Stimulated activated CD4-positive, alpha-beta T cell treated with anti-CD3 and anti-CD28 coated beads, Interleukin-15, amount 100 ng/mL, for 24 hours (primary cell): ENCODE measurements at regions not wholly inside any gene's neighbourhood (a gene's known extent, or its start where the extent isn't known, plus 50 kb on each side); places are given as distances from the start of the nearest gene placed in this dataset.
A peak's percentile ranks its signal among the peaks of the same experiment; 100 is the strongest.

Source experiments
- DNase-seq: peaks from one replicate; pipeline ENCODE4 v3.0.0-alpha.2; 2020

- no peak for DNase-seq
Measured at GRCh38 chr4:145346081-145346480, 135.6 kb upstream of the SMAD1 start.

DNA sequence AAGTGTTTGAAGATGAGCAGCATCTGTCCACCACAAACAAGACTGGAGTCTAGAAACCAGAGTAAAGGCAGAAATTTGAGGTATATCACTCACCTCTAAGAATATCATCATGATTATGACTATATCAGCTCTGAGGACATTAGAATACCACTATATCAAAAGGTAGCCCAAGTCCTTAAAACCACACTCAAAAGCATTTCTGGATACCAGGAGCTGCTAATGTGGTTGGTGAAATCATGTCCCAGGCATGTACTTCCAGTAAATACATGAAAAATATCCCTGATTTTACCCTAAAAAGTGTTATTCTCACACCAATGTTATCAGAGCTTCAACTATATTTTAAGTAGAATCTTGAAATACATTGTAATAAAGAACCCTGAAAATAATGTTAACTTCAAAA, 136.3 kb upstream of the SMAD1 start:
- no peak for DNase-seq

- no peak for DNase-seq
Measured at GRCh38 chr4:145341381-145341780, 140.3 kb upstream of the SMAD1 start.

GRCh38 chr4:145340071-145340675, 141.5 kb upstream of the SMAD1 start:
- DNase-seq: no peak

DNA sequence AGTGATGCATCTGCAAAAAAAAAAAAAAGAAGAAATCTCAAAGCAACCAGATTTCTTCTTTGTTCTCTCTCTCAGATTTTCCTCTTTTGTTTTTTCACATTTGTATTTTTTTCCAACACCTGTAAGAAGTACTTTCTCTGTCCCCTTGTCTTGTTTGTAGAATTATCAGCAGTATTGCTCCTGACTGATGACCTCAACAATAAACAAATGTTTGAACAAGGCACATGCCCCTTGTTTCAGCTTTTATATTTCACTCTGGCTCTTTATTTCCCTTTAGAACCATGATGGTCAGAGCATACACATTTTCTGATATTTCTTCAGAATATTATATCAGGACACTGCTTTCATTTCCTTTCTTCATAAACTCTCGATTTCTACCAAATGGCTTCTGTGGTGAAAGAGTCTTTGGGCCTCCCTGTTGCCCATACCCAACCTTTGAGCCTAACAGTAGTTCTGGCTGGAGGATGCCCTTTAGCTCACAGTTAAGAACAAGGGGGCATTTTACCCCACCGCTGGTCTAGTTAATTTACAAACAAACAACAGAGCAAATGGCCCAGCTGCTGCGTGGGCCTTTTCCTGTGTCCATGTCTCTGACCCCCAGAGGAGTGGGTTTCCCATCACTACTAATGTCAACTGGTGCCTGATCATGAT, 142.5 kb upstream of the SMAD1 start:
- no peak for DNase-seq

- no peak for DNase-seq
Measured at GRCh38 chr4:145338568-145338967, 143.1 kb upstream of the SMAD1 start.

DNA sequence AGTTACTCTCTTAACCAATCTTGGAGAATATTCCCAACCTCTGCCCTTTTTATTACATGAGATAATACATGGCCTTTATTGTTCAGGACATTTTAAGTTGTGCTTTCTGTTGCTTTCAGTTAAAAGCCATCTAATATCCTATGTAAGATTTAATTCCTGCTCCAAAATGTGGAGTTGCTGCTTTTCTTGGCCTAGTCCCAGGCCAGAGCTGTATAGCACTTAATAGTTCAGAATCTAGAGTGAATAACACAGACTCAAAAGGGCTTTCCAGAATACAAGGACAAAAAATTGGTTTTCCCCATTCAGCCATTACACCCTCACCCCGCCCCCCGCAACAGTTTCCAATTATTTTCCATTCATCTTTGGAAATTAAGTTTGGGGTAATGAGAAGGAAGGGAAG, 144.3 kb upstream of the SMAD1 start:
- DNase-seq: no peak

GRCh38 chr4:145333786-145334185, 147.9 kb upstream of the SMAD1 start:
- no peak for DNase-seq

GRCh38 chr4:145326491-145326890, 146.1 kb upstream of the OTUD4 start:
- DNase-seq: no peak

GRCh38 chr4:145324161-145324560, 143.8 kb upstream of the OTUD4 start:
- DNase-seq: no peak

- DNase-seq: no peak
Measured at GRCh38 chr4:145320294-145320693, 139.9 kb upstream of the OTUD4 start.

DNA sequence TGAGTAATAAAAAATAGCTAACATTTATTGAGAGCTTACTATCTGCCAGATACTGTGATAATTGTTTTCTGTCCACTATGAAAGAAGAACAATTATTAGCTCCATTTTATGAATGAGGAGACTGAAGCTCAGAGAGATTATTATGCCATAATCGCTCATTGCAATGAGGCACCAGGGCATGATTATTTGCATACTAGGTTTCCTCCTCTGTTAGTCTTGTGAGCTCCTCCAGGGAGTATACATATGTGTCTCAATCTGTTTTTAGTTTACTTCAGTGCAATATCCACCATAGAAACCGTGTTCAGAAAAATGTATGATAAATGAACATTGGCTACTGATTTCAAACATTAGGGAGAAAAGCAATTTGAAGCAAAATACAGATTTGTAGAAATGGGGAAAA, 139.4 kb upstream of the OTUD4 start:
- DNase-seq: no peak

DNA sequence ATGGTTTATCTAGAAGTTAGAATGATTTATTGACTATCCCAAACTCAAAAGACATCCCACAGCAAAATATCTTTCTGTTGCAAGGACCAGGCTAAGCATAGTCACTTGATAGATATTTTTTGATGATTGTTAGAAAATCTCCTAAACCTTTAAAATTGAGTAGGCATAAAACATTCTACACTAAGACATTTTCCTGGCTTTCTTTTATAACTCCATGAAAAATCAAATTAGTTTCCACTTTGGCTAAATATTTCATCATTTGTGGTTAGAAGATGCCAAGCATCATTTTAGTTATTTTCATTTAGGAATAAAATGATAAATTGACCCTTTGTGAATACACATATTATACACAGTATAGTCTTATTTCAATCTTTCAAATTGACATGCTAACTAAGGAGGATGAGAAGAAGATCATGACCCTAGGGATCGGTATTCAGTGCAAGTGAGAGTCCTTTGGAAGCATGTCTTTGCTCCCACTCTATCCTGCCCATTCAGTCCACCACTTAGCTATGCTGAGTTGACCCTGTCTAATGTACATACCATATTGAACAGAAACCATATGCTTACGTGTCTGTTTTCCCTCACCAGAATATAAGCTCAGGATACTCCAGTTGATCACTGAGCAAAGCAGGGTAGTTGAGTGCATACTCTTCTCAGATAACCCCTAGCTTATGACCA, 136.6 kb upstream of the OTUD4 start:
- DNase-seq: no peak

DNA sequence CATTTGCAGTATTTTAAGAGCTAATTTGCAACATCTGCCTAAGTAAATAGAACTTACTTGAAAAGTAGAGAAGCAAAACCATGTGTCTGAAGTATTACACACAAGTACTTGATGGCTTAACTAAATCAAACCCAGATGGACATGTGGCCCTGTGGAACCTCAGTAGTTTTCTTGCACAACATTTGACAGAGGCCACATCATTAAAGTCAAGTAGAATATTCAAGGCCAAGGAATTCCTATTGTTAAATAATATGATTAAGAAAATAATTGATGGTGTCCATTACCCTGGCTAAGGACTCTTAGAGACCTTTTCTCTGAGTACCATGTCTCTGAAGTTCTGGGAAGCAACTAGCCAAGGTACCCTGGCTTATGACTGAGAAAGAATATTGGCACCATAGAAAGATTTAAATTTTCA, 135.4 kb upstream of the OTUD4 start:
- DNase-seq: no peak

GRCh38 chr4:145308598-145308997, 128.2 kb upstream of the OTUD4 start:
- DNase-seq: no peak

GRCh38 chr4:145307763-145308430, 127.5 kb upstream of the OTUD4 start:
- DNase-seq: no peak

DNA sequence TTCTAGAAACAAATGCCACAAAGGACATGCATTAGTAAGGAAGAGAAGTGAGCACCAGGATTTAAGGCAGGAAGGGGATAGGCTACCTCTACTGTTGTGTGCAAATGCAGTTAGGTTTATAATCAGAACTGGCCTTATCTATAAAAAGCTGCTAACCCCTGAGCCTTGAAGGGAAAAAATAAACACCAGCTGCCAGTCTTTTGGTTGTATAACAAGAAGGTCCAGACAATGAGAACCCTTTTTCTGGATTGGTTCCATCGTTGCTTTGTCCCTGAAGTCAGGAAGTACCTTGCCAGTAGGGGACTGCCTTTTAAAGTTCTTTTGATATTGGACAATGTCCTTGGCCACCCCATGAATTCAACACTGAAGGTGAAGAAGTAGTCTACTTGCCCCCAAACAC, 126.7 kb upstream of the OTUD4 start:
- no peak for DNase-seq

GRCh38 chr4:145302725-145303124, 122.3 kb upstream of the OTUD4 start:
- no peak for DNase-seq

DNA sequence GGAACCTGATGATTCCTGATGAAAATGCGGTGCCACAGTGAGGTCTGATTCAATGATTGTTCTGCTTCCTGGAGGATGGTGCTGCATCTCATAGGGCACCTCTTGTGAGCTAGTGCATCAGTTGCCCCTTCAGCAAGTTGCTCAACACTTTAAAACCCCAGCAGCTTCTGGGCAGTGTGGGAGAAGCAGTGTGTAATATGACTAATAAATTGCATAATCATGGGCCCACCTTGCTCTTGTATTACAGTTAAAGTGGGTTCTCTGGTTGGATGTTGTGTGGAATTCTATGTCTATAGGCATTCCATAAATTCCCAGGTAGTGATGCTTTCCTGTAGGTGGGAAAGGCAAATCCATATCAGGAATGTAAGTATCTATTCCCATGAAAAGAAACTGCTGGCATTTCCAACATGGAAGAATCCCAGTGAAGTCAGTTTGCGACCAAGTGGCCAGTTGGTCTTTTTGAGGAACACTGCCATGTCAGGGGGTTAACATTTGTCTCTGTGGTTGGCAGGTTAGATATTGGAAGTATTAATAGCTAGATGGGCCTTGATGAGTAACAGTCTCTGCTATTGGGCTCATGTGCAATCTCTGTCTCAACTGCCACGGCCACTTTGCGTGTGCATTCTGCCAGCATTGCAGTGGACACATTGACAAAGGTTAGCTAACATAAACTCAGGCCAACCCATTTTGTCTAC, 121.1 kb upstream of the OTUD4 start:
- no peak for DNase-seq

- DNase-seq: peak; percentile 89
Measured at GRCh38 chr4:145299380-145300076, 119.1 kb upstream of the OTUD4 start.

GRCh38 chr4:145298885-145299284, 118.5 kb upstream of the OTUD4 start:
- DNase-seq: no peak

- DNase-seq: no peak
Measured at GRCh38 chr4:145297556-145297955, 117.2 kb upstream of the OTUD4 start.

DNA sequence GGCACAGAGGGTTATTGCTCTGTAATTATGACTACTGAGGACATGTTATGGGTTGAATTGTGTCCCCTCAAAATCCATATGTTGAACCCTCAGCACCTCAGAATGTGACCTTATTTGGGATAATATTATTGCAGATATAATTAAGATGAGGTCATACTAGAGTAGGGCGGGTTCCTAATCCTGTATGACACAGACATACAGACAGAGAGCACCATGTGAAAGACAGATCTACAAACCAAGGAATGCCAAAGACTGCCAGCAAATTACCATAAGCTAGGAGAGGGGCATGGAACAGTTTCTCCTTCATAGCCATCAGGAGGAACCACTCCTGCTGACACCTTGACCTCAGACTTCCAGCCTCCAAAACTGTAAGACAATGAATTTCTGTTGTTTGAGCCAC, 115.2 kb upstream of the OTUD4 start:
- DNase-seq: no peak
